Activated B cell treated with CpG ODN at 0.5 μM for 24 hours (primary cell): ENCODE measurements at regions not wholly inside any gene's neighbourhood (a gene's known extent, or its start where the extent isn't known, plus 50 kb on each side); places are given as distances from the start of the nearest gene placed in this dataset.

Experiments used
- ATAC-seq: fragments of 200-7000 bp; cut with Tn5 transposase; one replicate; pipeline ENCODE4 v1.10.0; 2021; ENCODE audit warnings: low read depth, mild to moderate bottlenecking, moderate library complexity
- CTCF ChIA-PET: fragments of 350-600 bp; sonication (Branson Sonifier 250); formaldehyde crosslinking; loops from one replicate; lab custom pipeline; 2021; ENCODE audit warnings: antibody characterized with exemption; lab: Charles Lee
- POLR2A ChIA-PET: fragments of 350-600 bp; sonication (Branson Sonifier 250); formaldehyde crosslinking; loops from one replicate; lab custom pipeline; 2021; ENCODE audit warnings: antibody characterized with exemption; lab: Charles Lee
- DNase-seq: peaks from one replicate; pipeline ENCODE4 v3.0.0; 2022
- H3K27ac Mint-ChIP-seq: one replicate; pipeline ENCODE4 v1.8.0; 2020; ENCODE audit warnings: mixed read lengths
- H3K27me3 Mint-ChIP-seq: one replicate; pipeline ENCODE4 v1.8.0; 2021; ENCODE audit warnings: mixed read lengths
- H3K36me3 Mint-ChIP-seq: one replicate; pipeline ENCODE4 v1.8.0; 2021; ENCODE audit warnings: low read depth, mixed read lengths
- H3K4me1 Mint-ChIP-seq: one replicate; pipeline ENCODE4 v1.8.0; 2021; ENCODE audit warnings: mixed read lengths
- H3K4me3 Mint-ChIP-seq: one replicate; pipeline ENCODE4 v1.8.0; 2020; ENCODE audit warnings: mild to moderate bottlenecking, mixed read lengths
- H3K9me3 Mint-ChIP-seq: one replicate; pipeline ENCODE4 v1.8.0; 2020; ENCODE audit warnings: mixed read lengths
- intact Hi-C: fragments of 100-400 bp; cut with micrococcal nuclease; formaldehyde crosslinking; loops from one replicate; pipeline ENCODE4 v1.15.1; 2024
- TF ChIP-seq, protein P1 (sequence below): fragments of 200-600 bp; IDR thresholded peaks from one replicate; pipeline ENCODE4 v1.8.0; 2022; ENCODE audit warnings: antibody characterized with exemption, mild to moderate bottlenecking

DNA sequence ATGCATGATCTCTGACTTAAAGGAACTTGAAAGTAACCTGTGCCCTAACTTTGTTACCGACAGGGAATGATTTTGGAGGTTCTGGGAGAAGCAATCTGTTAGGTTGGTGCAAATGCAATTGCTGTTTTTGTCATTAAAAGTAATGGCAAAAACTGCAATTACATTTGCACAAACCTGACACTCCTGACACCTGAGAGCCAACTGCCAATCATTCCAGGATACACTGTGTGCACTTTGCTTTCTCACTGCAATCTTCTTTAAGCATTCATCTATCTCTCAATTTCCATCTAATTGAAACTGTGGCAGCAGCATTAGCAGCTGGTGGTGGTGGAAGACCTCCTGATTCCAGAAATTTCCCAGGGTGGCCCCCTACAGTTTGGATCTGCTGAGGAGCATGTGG is 87.6 kb upstream of the CYP1B1 start:
- Mint-ChIP-seq H3K27me3 (peaks cover 42% of the 10 kb centered on the region), H3K9me3 (no peaks in the 10 kb centered on the region), H3K36me3 (no peaks in the 10 kb centered on the region), H3K4me1 (peaks cover 3% of the 10 kb centered on the region), H3K27ac (no peak overlapping the region), H3K4me3 (no peak overlapping the region)
- ChIA-PET POLR2A (no interaction called here), CTCF (no interaction called here)
- no peak for DNase-seq
- intact Hi-C loops: no loop called here
- TF ChIP-seq, protein P1, sequence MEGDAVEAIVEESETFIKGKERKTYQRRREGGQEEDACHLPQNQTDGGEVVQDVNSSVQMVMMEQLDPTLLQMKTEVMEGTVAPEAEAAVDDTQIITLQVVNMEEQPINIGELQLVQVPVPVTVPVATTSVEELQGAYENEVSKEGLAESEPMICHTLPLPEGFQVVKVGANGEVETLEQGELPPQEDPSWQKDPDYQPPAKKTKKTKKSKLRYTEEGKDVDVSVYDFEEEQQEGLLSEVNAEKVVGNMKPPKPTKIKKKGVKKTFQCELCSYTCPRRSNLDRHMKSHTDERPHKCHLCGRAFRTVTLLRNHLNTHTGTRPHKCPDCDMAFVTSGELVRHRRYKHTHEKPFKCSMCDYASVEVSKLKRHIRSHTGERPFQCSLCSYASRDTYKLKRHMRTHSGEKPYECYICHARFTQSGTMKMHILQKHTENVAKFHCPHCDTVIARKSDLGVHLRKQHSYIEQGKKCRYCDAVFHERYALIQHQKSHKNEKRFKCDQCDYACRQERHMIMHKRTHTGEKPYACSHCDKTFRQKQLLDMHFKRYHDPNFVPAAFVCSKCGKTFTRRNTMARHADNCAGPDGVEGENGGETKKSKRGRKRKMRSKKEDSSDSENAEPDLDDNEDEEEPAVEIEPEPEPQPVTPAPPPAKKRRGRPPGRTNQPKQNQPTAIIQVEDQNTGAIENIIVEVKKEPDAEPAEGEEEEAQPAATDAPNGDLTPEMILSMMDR: no peak
- ATAC-seq: no peak

DNA sequence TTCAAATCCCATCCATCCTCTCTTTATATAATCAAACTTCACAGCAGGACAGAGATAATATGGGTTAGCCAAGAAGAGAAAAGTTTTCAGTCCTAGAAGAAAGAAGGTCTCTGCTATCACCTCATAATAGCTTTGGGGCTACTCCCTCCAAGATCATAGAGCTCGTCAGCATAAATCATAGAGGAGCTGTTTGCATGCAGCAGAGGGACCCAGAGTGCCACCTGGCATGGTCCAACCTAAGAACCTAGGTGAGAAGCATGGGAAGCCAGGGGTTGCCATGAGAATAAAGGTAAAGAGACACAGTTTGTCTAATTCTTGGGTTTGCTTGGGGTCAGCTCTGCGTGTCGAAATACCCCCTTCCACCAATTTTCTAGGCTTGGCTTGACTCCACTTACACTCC is 87.1 kb upstream of the CYP1B1 start:
- DNase-seq (no peak), ATAC-seq (no peak)
- no peaks in the 10 kb centered on the region for H3K36me3 Mint-ChIP-seq
- TF ChIP-seq, protein P1: no peak
- intact Hi-C loops: no loop called here
- H3K9me3 Mint-ChIP-seq: no peaks in the 10 kb centered on the region
- H3K4me3 Mint-ChIP-seq: no peak overlapping the region
- no peak overlapping the region for H3K27ac Mint-ChIP-seq
- ChIA-PET CTCF (no interaction called here), POLR2A (interaction anchor here (0.5 kb wide), 1 partner anchor 37 kb away, joined by 4 read pairs; no protein-coding TSS in a partner anchor)
- H3K27me3 Mint-ChIP-seq: peaks cover 41% of the 10 kb centered on the region
- peaks cover 3% of the 10 kb centered on the region for H3K4me1 Mint-ChIP-seq

DNA sequence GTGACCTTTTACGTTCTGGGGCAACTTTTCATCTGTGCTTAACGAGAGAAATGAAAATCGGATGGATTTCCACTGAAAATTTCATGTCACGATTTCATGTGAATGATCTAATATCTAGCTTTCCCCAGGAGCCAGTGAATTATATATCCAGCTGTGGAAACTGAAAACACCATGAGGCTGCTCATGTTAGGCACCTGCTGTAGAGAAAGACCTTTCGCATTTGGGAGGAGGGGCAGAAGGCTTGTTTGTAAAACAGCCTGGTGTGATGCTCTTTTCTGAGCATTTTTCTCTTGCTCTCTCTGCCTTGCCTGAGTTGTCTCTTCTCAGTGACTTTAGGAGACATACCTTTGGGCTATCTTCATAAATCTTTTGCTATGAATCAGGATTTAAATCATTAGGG is 84.6 kb upstream of the CYP1B1 start:
- no peak overlapping the region for H3K27ac Mint-ChIP-seq
- TF ChIP-seq, protein P1: no peak
- no peak overlapping the region for H3K4me3 Mint-ChIP-seq
- H3K27me3 Mint-ChIP-seq: peaks cover 35% of the 10 kb centered on the region
- no peaks in the 10 kb centered on the region for H3K36me3 Mint-ChIP-seq
- intact Hi-C loops: no loop called here
- H3K9me3 Mint-ChIP-seq: no peaks in the 10 kb centered on the region
- CTCF ChIA-PET: no interaction called here
- DNase-seq (no peak), ATAC-seq (no peak)
- peaks cover 3% of the 10 kb centered on the region for H3K4me1 Mint-ChIP-seq
- POLR2A ChIA-PET: no interaction called here

DNA sequence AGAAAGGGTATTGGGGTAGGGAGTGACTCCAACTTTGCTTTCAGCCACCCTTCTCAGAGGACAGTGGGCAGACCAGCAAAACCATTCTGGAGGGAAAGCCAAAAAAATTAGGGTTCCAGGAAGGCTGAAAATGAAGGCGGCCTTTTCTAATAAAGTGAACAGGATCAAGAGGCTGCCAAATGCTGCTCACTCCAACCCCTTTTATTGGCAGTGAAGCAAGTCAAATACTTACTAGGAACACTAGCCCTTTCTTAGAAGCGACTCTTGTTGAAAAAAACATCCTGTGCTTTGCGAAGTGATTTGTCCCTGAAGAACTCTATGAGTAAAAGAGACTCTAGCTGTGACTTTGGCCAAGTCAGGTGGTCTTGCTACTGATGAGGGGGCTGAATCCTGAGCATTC is 83.6 kb upstream of the CYP1B1 start:
- CTCF ChIA-PET: no interaction called here
- Mint-ChIP-seq H3K27me3 (peaks cover 34% of the 10 kb centered on the region), H3K36me3 (no peaks in the 10 kb centered on the region), H3K4me3 (no peak overlapping the region), H3K4me1 (no peaks in the 10 kb centered on the region), H3K27ac (no peak overlapping the region), H3K9me3 (no peaks in the 10 kb centered on the region)
- DNase-seq: no peak
- ATAC-seq: no peak
- intact Hi-C loops: no loop called here
- TF ChIP-seq, protein P1: no peak
- POLR2A ChIA-PET: no interaction called here

DNA sequence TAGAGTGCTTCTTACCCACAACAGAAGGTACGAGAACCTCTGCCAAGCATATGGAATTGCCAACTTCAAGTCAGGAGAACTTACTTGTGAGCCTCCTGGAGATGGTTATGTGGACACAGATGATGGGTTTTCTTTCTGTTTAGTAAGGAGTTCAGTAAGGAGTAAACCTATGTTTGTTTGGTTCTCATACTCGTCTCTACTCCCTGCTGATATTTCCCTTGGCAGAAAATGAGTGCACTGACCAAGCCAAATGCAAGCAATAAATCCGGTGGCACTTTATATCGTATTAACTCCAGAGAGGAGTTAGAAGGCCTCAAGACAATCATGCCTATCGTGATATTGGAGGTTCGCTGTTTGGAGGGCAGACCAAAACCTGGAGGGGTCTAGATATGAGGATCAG is 83.2 kb upstream of the CYP1B1 start:
- no peak overlapping the region for H3K27ac Mint-ChIP-seq
- no peak overlapping the region for H3K4me3 Mint-ChIP-seq
- ATAC-seq (no peak), DNase-seq (no peak)
- H3K4me1 Mint-ChIP-seq: no peaks in the 10 kb centered on the region
- intact Hi-C loops: no loop called here
- H3K9me3 Mint-ChIP-seq: no peaks in the 10 kb centered on the region
- H3K27me3 Mint-ChIP-seq: peaks cover 33% of the 10 kb centered on the region
- CTCF ChIA-PET: no interaction called here
- TF ChIP-seq, protein P1: no peak
- POLR2A ChIA-PET: no interaction called here
- H3K36me3 Mint-ChIP-seq: no peaks in the 10 kb centered on the region
